Keratinocyte (primary cell): ENCODE measurements at regions not wholly inside any gene's neighbourhood (a gene's known extent, or its start where the extent isn't known, plus 50 kb on each side); places are given as distances from the start of the nearest gene placed in this dataset.
"Not testable (repeated sequence)": the region's sequence is repeated elsewhere in the genome, so short reads cannot be mapped to it uniquely, and the experiment has no call there.

ENCODE experiments used
- DNase-seq: peaks from one replicate; pipeline ENCODE4 v3.0.0-alpha.2; 2011; ENCODE audit warnings: low read depth, missing footprints, low spot score
- FAIRE-seq: peaks from 2 replicates; lab custom pipeline; 2011; peaks lifted over from hg19 to GRCh38; lab: Jason Lieb, UNC
- H2AFZ ChIP-seq: 2 replicates; pipeline ENCODE4 v1.6.0; 2012; ENCODE audit warnings: low read length, control low read depth, inconsistent platforms; ENCODE audit not compliant: control insufficient read depth
- H3K27ac ChIP-seq: 2 replicates; pipeline ENCODE4 v1.5.1; 2011; ENCODE audit warnings: low read length; ENCODE audit not compliant: control insufficient read depth, insufficient read depth
- H3K27me3 ChIP-seq: 3 replicates; pipeline ENCODE4 v1.6.0; 2011; ENCODE audit warnings: low read length; ENCODE audit not compliant: control insufficient read depth, insufficient read depth; ENCODE audit errors: extremely low read depth
- H3K36me3 ChIP-seq, 2 experiments: 2 replicates in 1 of 2; 3 replicates in 1 of 2; pipeline ENCODE4 v1.5.1; 2011; ENCODE audit warnings: low read length in 2 of 2, mild to moderate bottlenecking in 1 of 2; ENCODE audit not compliant: control insufficient read depth in 2 of 2, insufficient read depth in 2 of 2; ENCODE audit errors: extremely low read depth in 1 of 2
- H3K4me1 ChIP-seq: 3 replicates; pipeline ENCODE4 v1.5.1; 2011; ENCODE audit warnings: low read length; ENCODE audit not compliant: control insufficient read depth, insufficient read depth; ENCODE audit errors: extremely low read depth
- H3K4me2 ChIP-seq: 3 replicates; pipeline ENCODE4 v1.6.0; 2011; ENCODE audit warnings: low read depth, low read length; ENCODE audit not compliant: control insufficient read depth, insufficient read depth; ENCODE audit errors: extremely low read depth
- H3K4me3 ChIP-seq, 3 experiments: fragments of 200-600 bp in 1 of 3; sonication (generic) in 1 of 3; 2 replicates in 2 of 3; 3 replicates in 1 of 3; pipeline ENCODE4 v1.5.1; 2011 to 2016; ENCODE audit warnings: low read length in 3 of 3, mild to moderate bottlenecking in 3 of 3, control low read depth in 2 of 3, inconsistent platforms in 1 of 3, low read depth in 1 of 3, mixed read lengths in 1 of 3, mixed run types in 1 of 3, moderate library complexity in 1 of 3; ENCODE audit not compliant: control insufficient read depth in 2 of 3, insufficient read depth in 2 of 3; ENCODE audit errors: extremely low read depth in 1 of 3
- H3K79me2 ChIP-seq: 2 replicates; pipeline ENCODE4 v1.6.0; 2012; ENCODE audit warnings: low read length; ENCODE audit not compliant: control insufficient read depth, insufficient read depth
- H3K9ac ChIP-seq: 3 replicates; pipeline ENCODE4 v1.6.0; 2011; ENCODE audit warnings: low read length; ENCODE audit not compliant: control insufficient read depth, insufficient read depth; ENCODE audit errors: extremely low read depth
- H3K9me1 ChIP-seq: 3 replicates; pipeline ENCODE4 v1.6.0; 2011; ENCODE audit warnings: low read length; ENCODE audit not compliant: control insufficient read depth, insufficient read depth; ENCODE audit errors: extremely low read depth
- H3K9me3 ChIP-seq: 2 replicates; pipeline ENCODE4 v1.5.1; 2012; ENCODE audit warnings: low read depth, low read length; ENCODE audit not compliant: control insufficient read depth
- H4K20me1 ChIP-seq: 3 replicates; pipeline ENCODE4 v1.6.0; 2011; ENCODE audit warnings: low read length; ENCODE audit not compliant: control insufficient read depth, insufficient read depth; ENCODE audit errors: extremely low read depth
- CTCF ChIP-seq, 3 experiments: IDR thresholded peaks in 1 of 3; conservative IDR thresholded peaks in 1 of 3; optimal IDR thresholded peaks in 1 of 3; 2 replicates in 2 of 3; 3 replicates in 1 of 3; pipeline versions ENCODE3 to v1.5.1; 2011; ENCODE audit warnings: low read length in 3 of 3, mild to moderate bottlenecking in 3 of 3, moderate library complexity in 2 of 3, control low read depth in 1 of 3, inconsistent platforms in 1 of 3; ENCODE audit not compliant: insufficient read depth in 2 of 3; ENCODE audit errors: extremely low read depth in 1 of 3
- EZH2 ChIP-seq: IDR thresholded peaks from one replicate; pipeline ENCODE4 v1.6.1; 2012; ENCODE audit warnings: inconsistent platforms, mild to moderate bottlenecking, low read length, moderate library complexity
- dilution Hi-C: fragments of 300-500 bp; cut with MboI; formaldehyde crosslinking; loops from one replicate; pipeline ENCODE4 v1.7.0; 2020; ENCODE audit warnings: low sequenced_read_pairs; ENCODE audit not compliant: extremely low pct_ligation_motif_present

GRCh38 chr1:187063271-187063670 is 234.5 kb downstream of the PLA2G4A start:
- no peak overlapping the region for H3K4me2 ChIP-seq
- H2AFZ ChIP-seq, result no peak overlapping the region
- H3K36me3 ChIP-seq, result no peaks in the 10 kb centered on the region
- dilution Hi-C loops, result no loop called here
- TF ChIP-seq EZH2, result no peak
- no peak overlapping the region for H3K27ac ChIP-seq
- H3K4me1 ChIP-seq, result no peaks in the 10 kb centered on the region
- no peaks in the 10 kb centered on the region for H3K79me2 ChIP-seq
- H3K9me1 ChIP-seq, result no peaks in the 10 kb centered on the region
- DNase-seq, result no peak
- FAIRE-seq, result no peak
- H3K9me3 ChIP-seq, result no peaks in the 10 kb centered on the region
- no peak overlapping the region for H3K4me3 ChIP-seq
- no peaks in the 10 kb centered on the region for H4K20me1 ChIP-seq
- no peaks in the 10 kb centered on the region for H3K27me3 ChIP-seq
- no peak overlapping the region for H3K9ac ChIP-seq

GRCh38 chr1:187067160-187067559 is 238.4 kb downstream of the PLA2G4A start:
- H3K9ac ChIP-seq, result no peak overlapping the region
- H3K79me2 ChIP-seq, result no peaks in the 10 kb centered on the region
- H2AFZ ChIP-seq, result no peak overlapping the region
- H3K4me3 ChIP-seq, result no peak overlapping the region
- H3K36me3 ChIP-seq, result no peaks in the 10 kb centered on the region
- dilution Hi-C loops, result no loop called here
- DNase-seq (no peak), FAIRE-seq (no peak)
- H3K9me3 ChIP-seq, result no peaks in the 10 kb centered on the region
- no peaks in the 10 kb centered on the region for H3K4me1 ChIP-seq
- no peak overlapping the region for H3K4me2 ChIP-seq
- H3K27me3 ChIP-seq, result no peaks in the 10 kb centered on the region
- no peaks in the 10 kb centered on the region for H3K9me1 ChIP-seq
- H4K20me1 ChIP-seq, result no peaks in the 10 kb centered on the region
- H3K27ac ChIP-seq, result no peak overlapping the region
- TF ChIP-seq EZH2 (no peak), CTCF (optimal IDR thresholded peaks at IDR 0.05 in 1 of 3, IDR thresholded peaks at IDR 0.05 in 1 of 3, conservative IDR thresholded peaks at IDR 0.05 in 1 of 3; ENCODE audit: extremely low read depth in 1 of 3, insufficient read depth in 2 of 3, low read length in 3 of 3) (no peak)

GRCh38 chr1:187070076-187070475 is 241.3 kb downstream of the PLA2G4A start:
- Histone ChIP-seq H3K4me3 (no peak overlapping the region), H3K27ac (no peak overlapping the region), H4K20me1 (no peaks in the 10 kb centered on the region), H3K36me3 (no peaks in the 10 kb centered on the region), H3K9me1 (no peaks in the 10 kb centered on the region), H3K27me3 (no peaks in the 10 kb centered on the region), H3K9me3 (no peaks in the 10 kb centered on the region), H3K4me2 (no peak overlapping the region), H3K79me2 (no peaks in the 10 kb centered on the region), H3K4me1 (no peaks in the 10 kb centered on the region), H3K9ac (no peak overlapping the region), H2AFZ (no peak overlapping the region)
- no peak for TF ChIP-seq CTCF (optimal IDR thresholded peaks at IDR 0.05 in 1 of 3, IDR thresholded peaks at IDR 0.05 in 1 of 3, conservative IDR thresholded peaks at IDR 0.05 in 1 of 3; ENCODE audit: extremely low read depth in 1 of 3, insufficient read depth in 2 of 3, low read length in 3 of 3)
- no peak for TF ChIP-seq EZH2
- FAIRE-seq, result no peak
- peak; percentile 30 for DNase-seq
- dilution Hi-C loops, result no loop called here

- H3K4me1 ChIP-seq, H3K27me3 ChIP-seq, dilution Hi-C loops, H4K20me1 ChIP-seq, H3K36me3 ChIP-seq, H3K9me1 ChIP-seq, H2AFZ ChIP-seq, H3K27ac ChIP-seq, DNase-seq, H3K9ac ChIP-seq, H3K9me3 ChIP-seq, FAIRE-seq, H3K79me2 ChIP-seq, H3K4me3 ChIP-seq, H3K4me2 ChIP-seq: not testable (repeated sequence)
Observed at GRCh38 chr1:187072262-187073034, 243.7 kb downstream of the PLA2G4A start.
